Stimulated activated CD4-positive, alpha-beta T cell treated with anti-CD3 and anti-CD28 coated beads, Interleukin-15, amount 100 ng/mL, for 24 hours (primary cell): ENCODE measurements at regions not wholly inside any gene's neighbourhood (a gene's known extent, or its start where the extent isn't known, plus 50 kb on each side); places are given as distances from the start of the nearest gene placed in this dataset.
"Not testable (repeated sequence)": the region's sequence is repeated elsewhere in the genome, so short reads cannot be mapped to it uniquely, and the experiment has no call there.

Experiments
- DNase-seq: peaks from one replicate; pipeline ENCODE4 v3.0.0-alpha.2; 2020

- no peak for DNase-seq
Observed at GRCh38 chr9:73053543-73053942, 98.1 kb upstream of the ANXA1 start.

- no peak for DNase-seq
Observed at GRCh38 chr9:73050887-73051550, 98.2 kb upstream of the ALDH1A1 start.

GRCh38 chr9:73050065-73050816, 97.4 kb upstream of the ALDH1A1 start:
- DNase-seq = no peak

- DNase-seq = no peak
Observed at GRCh38 chr9:73049280-73049679, 96.4 kb upstream of the ALDH1A1 start.

- DNase-seq = no peak
Observed at GRCh38 chr9:73046769-73047168, 93.9 kb upstream of the ALDH1A1 start.

- not testable (repeated sequence) for DNase-seq
Observed at GRCh38 chr9:73044776-73045175, 91.9 kb upstream of the ALDH1A1 start.

GRCh38 chr9:73042155-73042554, 89.3 kb upstream of the ALDH1A1 start:
- no peak for DNase-seq

GRCh38 chr9:73039271-73040263, 86.7 kb upstream of the ALDH1A1 start:
- DNase-seq = no peak

- no peak for DNase-seq
Observed at GRCh38 chr9:73038613-73039012, 85.8 kb upstream of the ALDH1A1 start.

GRCh38 chr9:73038089-73038509, 85.2 kb upstream of the ALDH1A1 start:
- DNase-seq = no peak

- DNase-seq = no peak
Observed at GRCh38 chr9:73037613-73038012, 84.8 kb upstream of the ALDH1A1 start.

- no peak for DNase-seq
Observed at GRCh38 chr9:73034962-73035361, 82.1 kb upstream of the ALDH1A1 start.

GRCh38 chr9:73031350-73031749, 78.5 kb upstream of the ALDH1A1 start:
- DNase-seq = no peak

GRCh38 chr9:73030370-73031030, 77.6 kb upstream of the ALDH1A1 start:
- no peak for DNase-seq

- no peak for DNase-seq
Observed at GRCh38 chr9:73029346-73029745, 76.5 kb upstream of the ALDH1A1 start.

- DNase-seq = no peak
Observed at GRCh38 chr9:73026375-73026774, 73.5 kb upstream of the ALDH1A1 start.

GRCh38 chr9:73024601-73025034, 71.8 kb upstream of the ALDH1A1 start:
- DNase-seq = no peak

GRCh38 chr9:73023025-73023541, 70.2 kb upstream of the ALDH1A1 start:
- peak; percentile 61 for DNase-seq

GRCh38 chr9:73022353-73022752, 69.5 kb upstream of the ALDH1A1 start:
- DNase-seq = no peak

GRCh38 chr9:73020877-73021276, 68.0 kb upstream of the ALDH1A1 start:
- no peak for DNase-seq

GRCh38 chr9:73014011-73014410, 61.2 kb upstream of the ALDH1A1 start:
- DNase-seq = no peak

- no peak for DNase-seq
Observed at GRCh38 chr9:73011956-73012355, 59.1 kb upstream of the ALDH1A1 start.
